HG03159 (cell line): ENCODE measurements at regions not wholly inside any gene's neighbourhood (a gene's known extent, or its start where the extent isn't known, plus 50 kb on each side); places are given as distances from the start of the nearest gene placed in this dataset.

Source experiments
- ATAC-seq: cut with Tn5 transposase; IDR thresholded peaks from one replicate; pipeline ENCODE4 v1.9.1; 2021; ENCODE audit warnings: mild to moderate bottlenecking, moderate library complexity; ENCODE audit not compliant: unreplicated experiment

- no peak for ATAC-seq
Measured at GRCh38 chr11:86120807-86121206, 51.9 kb upstream of the PICALM start.

DNA sequence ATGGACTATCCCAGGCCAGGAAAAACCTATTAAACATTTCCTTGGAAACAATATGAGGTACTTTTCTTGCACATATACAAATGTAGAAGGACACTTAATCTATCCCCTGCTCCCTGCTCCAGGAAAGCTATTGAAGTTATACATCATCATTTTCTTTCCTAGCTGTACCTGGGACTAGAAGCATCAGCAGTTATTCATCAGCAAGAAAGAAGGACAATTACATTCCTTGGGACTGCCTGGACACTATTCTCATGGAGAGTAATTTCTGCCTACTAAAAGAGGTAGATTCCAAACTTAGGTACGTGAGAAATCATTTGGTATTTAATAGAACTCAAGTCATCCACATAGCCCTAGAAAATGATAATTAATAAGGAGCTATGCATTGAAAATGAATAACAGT, 51.0 kb upstream of the PICALM start:
- no peak for ATAC-seq

DNA sequence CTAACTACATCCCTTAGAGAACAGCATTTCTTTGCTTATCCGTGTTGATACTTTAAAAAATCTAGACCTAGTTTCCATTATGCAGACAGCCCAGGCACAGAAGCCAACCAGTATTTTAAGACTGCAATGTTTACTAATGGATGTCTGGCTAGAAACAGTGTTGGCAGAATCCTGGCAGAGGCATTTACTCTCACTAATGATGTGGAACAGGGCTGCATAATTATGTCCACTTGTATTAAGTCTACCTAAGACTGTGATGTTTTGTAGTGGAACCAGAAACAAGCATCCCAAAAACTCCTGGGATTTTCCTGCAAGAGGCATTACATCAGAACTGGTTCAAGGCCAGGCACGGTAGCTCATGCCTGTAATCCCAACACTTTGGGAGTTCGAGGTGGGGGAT, 50.2 kb upstream of the PICALM start:
- no peak for ATAC-seq
